Bone marrow (tissue), 2 donors: ENCODE measurements at regions not wholly inside any gene's neighbourhood (a gene's known extent, or its start where the extent isn't known, plus 50 kb on each side); places are given as distances from the start of the nearest gene placed in this dataset.

ENCODE experiments used
- DNase-seq, 2 donors: peaks; one replicate each; lab custom pipeline; 2025; lab: John Stamatoyannopoulos, UW

- no peak for DNase-seq
Measured at GRCh38 chr13:39233519-39233918, 195.3 kb downstream of the NHLRC3 start.

- DNase-seq, result no peak
Measured at GRCh38 chr13:39244561-39245230, 206.4 kb downstream of the NHLRC3 start.

- no peak for DNase-seq
Measured at GRCh38 chr13:39245688-39246087, 207.4 kb downstream of the NHLRC3 start.

DNA sequence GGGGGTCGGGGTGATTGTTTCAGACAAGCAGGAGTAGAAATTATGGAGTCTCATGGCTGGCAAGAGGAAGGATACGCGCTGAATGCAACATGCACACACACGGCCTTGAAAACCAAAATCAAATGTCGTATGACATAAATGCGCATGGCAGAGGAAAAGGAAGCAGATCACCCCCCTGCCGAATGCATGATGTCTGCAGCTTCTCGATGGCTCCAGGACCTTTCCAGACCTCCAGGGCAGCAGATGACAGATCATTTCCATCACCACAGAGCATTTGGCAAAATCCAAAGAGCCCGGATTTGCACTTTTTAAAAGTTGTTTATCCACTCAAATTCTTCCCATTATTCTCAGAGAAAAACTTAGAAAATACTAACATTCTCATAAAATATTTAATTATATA lies 211.7 kb downstream of the NHLRC3 start:
- no peak for DNase-seq

- DNase-seq, result no peak
Measured at GRCh38 chr13:39250440-39250839, 212.2 kb downstream of the NHLRC3 start.

GRCh38 chr13:39251340-39251739 lies 213.1 kb downstream of the NHLRC3 start:
- no peak for DNase-seq

DNA sequence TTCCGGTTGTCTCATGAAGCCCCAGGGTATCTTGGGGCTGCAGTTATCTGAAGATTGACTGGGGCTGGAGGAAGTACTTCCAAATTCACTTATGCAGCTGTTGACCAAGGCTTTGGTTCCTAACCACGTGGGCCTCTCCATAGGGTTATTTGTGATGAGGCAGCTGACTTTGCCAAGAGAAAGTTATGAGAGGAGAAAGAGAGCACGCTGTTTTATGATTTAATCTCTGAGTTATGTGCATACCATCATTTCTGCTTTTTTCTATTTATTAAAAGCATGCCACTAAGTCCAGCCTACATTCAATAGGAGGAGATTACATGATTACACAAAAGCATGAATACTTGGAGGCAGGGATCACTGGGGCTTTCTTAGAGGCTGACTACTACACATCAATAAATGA lies 215.5 kb downstream of the NHLRC3 start:
- no peak for DNase-seq

DNA sequence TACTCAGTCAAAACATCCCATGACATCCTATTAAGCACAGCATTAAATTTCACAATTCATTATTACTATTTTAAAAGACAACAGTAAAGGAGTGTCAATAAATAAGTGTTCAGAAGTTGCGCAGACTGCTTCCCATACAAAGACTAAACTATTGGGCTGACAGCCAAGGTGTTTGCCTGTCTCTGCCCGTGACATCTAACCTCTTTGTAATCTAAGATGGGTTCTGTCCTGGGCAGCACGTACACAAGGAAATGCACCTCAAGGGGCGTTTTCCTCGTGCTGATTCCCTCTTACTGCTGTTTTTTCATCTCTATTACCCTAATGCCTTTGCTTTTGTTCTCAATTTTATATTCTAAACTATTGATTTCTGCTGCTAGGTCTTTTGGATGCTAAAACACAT lies 216.3 kb downstream of the NHLRC3 start:
- no peak for DNase-seq

DNA sequence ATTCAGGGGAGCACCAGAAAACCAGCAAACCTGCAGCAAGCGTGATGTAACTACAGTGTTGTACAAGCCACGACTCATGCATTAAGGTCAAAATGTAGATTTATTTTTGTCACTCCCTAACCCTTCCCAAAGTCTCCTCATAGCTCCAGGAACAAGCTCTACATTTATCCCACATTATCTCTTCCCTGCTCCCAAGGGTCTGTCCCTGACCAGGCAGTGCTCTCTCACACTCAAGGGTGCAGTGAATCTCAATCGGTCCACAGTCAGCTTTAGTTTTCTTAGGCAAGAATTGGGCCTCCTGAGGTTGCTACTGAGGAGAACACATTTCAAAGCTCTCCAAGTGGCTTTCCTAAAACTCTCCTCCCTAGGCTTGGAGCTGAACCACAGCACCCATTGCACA lies 219.4 kb downstream of the NHLRC3 start:
- DNase-seq, result no peak

DNA sequence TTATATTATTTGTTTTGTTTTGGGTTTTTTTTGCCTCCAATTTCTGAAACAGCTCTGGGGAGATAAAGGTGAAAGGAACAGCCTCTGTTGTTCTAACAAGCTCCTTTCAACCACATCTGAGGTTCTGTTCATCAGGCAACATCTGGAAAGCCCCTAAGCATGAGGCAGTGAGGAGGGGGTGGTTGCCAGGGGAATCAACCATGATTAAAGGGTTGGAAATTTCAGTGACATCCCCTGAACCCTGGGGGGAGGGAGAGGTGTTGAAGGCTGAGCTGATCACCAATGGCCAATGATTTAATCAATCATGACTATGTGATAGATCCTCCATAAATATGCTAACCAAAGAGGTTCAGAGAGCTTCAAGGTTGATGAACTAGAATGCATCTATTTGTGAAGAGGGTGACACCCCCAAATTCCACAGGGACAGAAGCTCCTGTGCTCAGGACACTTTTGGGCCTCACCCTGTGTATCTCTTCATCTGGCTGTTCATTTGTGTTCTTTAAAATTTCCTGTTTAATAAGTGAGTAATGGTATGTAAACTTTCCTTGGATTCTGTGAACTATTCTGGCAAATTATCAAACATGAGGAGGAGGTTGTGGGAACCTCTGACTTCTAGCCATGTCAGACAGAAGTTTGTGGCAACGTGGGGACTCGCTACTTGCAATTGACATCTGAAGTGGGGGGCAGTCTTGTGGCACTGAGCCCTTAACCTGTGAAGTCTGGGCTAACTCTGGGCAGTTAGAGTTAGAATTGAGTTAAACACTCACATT lies 221.3 kb downstream of the NHLRC3 start:
- DNase-seq, result no peak

GRCh38 chr13:39263033-39263432 lies 224.8 kb downstream of the NHLRC3 start:
- peak in 1 of 2 donors; percentile 28 for DNase-seq

DNA sequence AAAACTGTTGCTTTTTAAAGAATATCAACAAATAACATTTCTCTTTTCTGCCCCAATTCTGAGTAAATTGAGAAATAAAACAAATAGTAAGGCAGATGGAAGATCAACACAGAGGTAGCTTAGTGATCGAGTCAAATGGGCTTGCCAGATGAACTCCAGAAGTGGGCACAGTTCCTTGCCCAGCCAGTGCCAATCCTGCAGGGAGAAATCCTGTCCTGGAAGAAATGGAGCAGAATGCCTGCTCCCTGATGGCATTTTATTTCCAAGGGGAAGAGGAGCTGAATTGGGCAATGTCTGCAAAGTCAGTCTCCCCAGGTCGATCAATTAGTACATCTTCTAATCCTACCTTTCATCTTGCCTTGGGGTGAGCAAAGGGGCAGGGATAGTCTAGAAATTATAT lies 225.3 kb downstream of the NHLRC3 start:
- no peak for DNase-seq

DNA sequence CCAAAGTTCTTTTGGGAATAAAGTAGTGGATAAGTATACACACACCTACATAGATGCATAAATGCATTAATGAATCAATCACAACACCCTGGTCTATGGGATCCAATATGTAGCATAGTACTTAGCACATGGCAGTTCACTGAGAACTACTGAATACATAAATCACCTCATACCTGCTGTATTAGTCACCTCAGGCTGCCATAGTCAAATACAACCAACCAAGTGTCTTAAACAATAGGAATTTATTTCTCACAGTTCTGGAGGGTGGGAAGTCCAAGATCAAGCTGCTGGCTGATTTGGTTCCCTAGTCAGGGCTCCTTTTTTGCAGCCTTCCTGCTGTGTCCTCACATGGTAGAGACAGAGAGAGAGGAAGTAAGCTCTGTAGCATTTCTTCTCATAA lies 228.2 kb downstream of the NHLRC3 start:
- DNase-seq, result no peak

- DNase-seq, result no peak
Measured at GRCh38 chr13:39268398-39268797, 230.1 kb downstream of the NHLRC3 start.

GRCh38 chr13:39269004-39269403 lies 230.7 kb downstream of the NHLRC3 start:
- DNase-seq, result no peak

DNA sequence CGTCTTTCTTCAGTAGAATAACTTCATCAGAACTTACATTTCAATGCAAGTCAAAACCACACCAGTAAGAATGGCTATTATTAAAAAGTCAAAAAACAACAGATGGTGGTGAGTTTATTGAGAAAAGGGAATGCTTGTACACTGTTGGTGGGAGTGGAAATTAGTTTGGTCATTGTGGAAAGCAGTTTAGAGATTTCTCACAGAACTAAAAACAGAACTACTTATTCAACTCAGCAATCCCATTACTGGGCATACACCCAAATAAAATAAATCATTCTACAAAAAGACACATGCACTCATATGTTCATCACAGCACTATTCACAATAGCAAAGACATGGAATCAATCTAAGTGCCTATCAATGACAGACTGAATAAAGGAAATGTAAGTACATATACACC lies 231.2 kb downstream of the NHLRC3 start:
- DNase-seq, result no peak

GRCh38 chr13:39272994-39273393 lies 234.7 kb downstream of the NHLRC3 start:
- no peak for DNase-seq

GRCh38 chr13:39273953-39274738 lies 235.9 kb downstream of the NHLRC3 start:
- no peak for DNase-seq

GRCh38 chr13:39274739-39275325 lies 236.6 kb downstream of the NHLRC3 start:
- DNase-seq, result no peak

GRCh38 chr13:39279077-39279476 lies 240.8 kb downstream of the NHLRC3 start:
- DNase-seq, result no peak

- DNase-seq, result no peak
Measured at GRCh38 chr13:39281539-39282150, 243.4 kb downstream of the NHLRC3 start.

- no peak for DNase-seq
Measured at GRCh38 chr13:39282400-39282972, 244.2 kb downstream of the NHLRC3 start.
